CD4-positive, alpha-beta T cell treated with Interleukin-4 for 4 hours (primary cell): ENCODE measurements at regions not wholly inside any gene's neighbourhood (a gene's known extent, or its start where the extent isn't known, plus 50 kb on each side); places are given as distances from the start of the nearest gene placed in this dataset.

Experiments
- DNase-seq: peaks from one replicate; pipeline ENCODE4 v3.0.0-alpha.2; 2020

DNA sequence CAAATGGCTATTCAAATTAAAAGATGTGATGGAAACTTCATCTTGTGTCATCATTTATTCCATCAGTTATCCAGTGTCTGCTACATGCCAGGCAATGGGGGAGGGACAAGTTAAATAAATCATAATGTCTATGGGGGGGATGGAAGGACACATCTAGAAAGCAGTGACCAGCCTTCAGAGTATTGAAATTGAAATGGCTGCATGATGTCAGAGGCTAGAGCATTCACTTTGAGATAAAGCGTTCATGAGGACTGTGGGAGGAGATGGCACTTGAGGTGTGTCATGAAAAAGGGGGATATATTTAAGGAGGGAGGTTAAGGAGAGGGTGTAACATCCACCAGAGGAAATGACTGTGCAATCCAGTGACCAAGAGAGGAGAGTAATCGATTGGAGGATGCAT is 50.6 kb downstream of the SLIT2 start:
- DNase-seq: no peak

DNA sequence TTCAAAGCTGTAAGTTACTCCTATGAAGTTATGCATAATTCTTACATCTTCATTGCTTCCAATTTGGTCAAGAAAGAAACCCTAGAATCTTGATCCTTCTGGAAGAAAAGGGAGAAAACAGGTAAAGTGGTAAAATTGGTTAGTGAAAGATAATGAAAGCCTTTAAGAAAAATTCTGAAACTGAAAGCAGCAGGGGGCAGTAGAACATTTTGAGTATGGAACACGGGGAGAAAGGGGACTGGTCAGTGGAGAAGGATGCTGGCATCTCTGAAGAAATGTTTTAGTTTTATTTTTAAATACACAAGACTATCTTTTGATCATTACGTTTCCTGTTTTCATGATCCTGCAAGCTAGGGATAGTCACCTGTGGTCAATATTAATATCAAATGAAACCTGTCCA is 54.3 kb downstream of the SLIT2 start:
- no peak for DNase-seq

DNA sequence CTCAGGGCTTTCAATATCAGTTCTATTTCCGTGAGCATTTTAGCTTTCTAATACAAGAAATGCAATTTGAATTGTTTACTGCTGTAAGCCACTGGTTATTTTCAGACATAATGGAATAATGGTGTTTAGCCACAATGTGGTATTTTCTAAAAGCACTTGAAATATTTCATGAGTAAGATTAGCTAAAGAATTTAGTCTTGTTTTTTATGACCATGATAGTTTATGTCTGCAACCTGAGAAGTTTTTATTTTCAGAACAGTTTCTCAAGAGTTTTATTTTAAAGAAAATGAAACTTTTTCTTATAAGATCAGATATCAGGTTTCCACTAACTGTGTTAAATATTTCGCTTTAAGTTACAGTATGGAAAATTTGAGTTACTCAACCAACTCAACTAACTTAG is 60.2 kb downstream of the SLIT2 start:
- DNase-seq: no peak

DNA sequence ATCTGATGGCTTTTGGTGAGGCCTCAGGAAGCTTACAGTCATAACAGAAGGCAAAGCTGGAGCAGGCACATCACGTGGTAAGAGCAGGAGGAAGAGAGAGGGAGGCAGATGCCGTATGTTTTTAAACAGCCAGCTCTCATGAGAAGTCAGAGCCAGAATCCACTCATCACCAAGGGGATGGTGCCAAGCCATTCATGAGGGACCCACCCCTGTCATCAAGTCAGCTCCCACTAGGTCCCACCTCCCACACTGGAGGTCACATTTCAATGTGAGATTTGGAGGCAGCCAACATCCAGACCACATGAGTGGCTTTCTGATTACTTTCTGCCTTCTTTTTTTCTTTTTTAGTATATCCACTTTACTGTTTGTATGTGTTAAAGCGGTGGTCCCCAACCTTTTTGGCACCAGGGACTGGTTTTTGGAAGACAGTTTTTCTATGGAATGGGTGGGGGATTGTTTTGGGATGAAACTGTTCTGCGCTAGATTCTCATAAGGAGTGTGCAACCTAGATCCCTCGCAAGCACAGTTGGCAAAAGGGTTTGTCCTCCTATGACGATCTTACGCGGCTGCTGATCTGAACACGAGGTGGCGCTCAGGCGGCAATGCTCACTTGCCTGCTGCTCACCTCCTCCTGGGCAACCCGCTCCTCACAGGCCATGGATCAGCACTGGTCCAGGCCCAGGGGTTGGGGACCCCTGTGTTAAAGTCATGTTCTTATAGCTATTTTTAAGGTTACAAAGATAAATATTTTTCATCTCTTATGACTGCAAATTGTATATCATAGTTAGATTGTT is 61.7 kb downstream of the SLIT2 start:
- no peak for DNase-seq

DNA sequence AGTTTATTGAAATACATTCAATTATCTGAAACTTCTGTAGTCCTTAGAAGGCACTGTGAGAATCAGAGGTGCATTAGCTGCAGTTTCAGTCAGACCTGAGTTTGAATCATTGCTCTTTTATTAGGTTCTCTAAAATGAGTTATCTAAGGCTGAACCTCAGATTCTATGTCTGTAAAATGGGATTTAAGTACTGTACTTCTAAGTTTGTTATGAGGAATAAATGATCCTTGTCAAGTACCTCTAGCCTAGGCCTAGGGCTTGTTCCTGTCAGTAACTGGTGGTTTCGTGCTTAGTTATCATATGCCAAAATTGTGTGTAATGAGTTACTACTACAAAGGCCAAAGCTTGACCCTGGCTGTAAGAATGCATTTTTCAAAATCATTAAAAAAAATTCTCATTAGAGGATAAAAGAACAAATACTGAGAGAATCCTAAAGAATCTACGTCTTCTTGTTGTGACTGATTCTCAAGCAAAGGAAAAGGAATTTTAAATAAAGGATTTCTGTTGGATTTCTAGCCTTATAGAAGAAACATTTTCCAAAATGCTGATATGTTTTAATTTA is 65.8 kb downstream of the SLIT2 start:
- DNase-seq: no peak

DNA sequence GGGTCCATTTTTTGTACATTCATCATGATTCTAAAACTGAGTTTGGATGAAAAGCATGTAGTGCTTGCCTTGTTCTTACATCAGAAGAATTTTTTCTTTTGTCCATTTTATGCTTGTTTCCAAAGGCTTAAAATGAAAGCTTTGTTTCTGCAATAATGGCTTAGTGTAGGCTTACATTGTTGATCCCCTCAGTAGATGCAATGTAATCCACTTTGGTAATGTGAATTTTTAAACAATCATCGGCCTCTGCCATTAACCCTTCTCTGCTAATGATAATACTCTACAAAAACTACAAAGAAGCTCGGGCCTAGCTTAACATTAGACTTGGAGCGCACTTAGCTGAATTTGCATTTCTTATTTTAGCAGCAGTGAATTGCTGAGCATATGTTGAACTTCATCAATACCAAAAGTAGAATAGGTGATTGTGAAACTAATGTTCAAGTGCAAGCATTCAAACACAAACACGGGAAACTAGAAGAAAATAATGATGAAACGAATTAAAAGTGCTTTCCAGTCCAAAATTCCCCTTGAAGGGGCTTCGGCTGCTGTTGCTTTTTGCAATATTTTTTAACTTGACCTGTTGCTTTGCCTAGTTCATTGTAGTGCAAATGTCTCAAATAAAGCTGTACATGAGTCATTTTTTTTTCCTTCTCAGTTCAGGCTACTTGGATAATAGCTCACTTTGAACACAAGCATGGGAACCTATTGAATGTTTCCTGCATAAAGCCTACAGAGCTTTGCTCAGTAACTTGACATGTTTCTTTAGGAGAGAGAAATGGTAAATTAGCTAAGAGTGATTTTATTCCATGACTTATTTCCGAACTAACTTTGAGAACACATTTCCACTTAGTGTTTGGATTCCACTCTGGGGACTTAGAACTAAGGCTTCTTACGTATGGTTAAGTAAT is 66.5 kb downstream of the SLIT2 start:
- no peak for DNase-seq

DNA sequence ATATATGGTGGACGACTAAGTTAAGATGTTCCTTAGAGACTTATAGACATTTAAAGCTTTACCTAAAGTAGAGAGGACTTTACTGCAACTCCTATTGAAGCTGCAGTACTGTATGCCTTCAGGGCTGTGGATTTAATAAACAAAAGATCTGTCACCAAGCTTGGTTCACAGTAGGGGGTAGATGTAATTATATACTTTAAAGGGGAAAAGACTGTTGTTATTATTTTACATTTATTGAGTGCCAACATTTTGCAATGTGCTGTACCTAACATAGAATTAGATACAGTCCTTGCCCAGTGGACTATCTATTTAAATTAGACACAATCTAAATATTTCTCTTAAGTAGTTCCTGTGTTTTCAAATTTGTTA is 67.2 kb downstream of the SLIT2 start:
- DNase-seq: no peak

DNA sequence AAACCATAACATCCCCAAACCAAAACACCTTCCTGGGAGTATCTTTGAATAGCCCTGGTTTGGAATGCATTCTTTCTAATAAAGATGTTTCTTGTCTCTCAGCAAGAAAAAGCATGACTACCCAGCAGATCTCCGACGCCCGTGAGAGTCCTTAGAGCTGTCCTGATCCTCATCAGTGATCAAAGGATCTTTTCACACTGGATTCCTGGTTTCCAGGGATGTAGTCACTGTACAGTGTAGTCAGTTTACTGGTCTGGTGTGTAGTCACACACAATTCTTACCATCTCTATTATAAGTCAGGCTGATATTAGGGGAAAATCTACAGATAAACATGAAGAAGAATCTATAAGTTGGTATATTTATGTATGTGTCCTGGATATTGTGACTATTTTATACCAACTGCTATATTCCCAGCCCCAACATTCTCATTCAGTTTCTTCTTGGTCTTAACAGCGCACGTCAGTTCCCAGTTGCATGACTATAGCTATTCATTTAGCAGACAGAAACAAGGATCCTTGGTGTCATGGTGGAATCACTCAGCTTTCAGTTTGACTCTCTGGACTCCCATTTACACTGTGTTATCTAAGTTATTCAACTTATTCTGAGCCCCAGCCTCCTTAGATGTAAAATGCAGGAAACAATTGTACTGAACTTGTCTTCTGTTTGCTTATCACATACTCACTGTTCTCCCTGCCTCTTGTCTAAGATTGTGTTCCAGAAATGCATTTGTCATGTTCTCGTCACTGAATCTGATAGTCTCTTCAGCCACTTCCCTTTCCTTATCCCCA is 68.3 kb downstream of the SLIT2 start:
- no peak for DNase-seq

DNA sequence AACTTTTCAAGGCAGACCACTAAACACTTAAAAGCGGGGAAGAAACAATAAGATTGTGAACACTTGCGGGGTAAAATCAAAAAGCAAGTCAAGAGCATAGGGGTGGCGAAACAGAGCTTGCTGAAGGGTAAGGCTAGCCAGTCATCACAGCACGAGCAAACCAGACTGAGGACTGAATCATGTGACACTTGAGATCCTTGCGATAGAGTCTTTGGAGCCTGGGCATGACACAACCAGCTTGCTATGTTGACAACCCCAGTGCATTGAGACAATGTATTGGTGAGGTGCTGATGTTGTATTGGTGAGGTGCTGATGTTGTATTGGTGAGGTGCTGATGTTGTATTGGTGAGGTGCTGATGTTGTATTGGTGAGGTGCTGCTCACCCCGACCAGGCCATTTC is 72.3 kb downstream of the SLIT2 start:
- no peak for DNase-seq

DNA sequence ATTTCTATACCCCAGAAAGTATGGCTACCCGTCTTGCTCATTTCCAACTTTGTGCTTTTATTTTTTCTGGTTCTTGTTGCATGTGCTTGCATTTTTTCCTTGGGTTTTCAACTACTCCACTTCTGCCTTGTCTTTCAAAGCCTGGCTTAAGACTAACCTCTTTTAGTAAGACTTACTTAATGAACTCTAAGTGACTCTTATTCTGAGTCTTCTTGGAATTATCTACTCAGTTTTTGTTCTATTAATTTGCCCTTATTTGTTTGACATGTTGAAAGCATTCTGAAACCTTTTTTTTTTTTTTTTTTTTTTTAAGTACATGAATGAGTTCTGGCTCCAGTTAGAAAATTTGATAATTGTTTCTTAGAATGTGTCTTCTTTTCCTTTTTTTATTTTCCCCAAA is 74.8 kb downstream of the SLIT2 start:
- no peak for DNase-seq

DNA sequence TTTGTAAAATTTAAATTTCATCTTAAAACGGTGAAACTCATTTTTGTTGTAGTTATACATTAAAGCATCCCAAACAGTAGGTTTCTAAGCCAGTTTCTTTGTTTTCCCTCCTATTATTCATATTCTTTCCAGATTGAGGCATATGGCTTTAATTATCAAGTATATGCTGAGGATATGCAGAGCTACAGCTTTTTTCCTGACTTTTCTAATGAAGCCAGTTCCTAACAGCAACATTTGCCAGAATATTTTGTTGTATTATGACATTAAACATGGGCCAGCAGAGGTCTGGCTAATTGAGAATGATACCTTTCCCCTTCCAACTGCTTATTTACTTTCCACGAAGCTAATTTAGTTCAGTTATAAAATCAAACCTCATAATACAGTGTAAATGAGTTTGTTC is 75.3 kb downstream of the SLIT2 start:
- no peak for DNase-seq

DNA sequence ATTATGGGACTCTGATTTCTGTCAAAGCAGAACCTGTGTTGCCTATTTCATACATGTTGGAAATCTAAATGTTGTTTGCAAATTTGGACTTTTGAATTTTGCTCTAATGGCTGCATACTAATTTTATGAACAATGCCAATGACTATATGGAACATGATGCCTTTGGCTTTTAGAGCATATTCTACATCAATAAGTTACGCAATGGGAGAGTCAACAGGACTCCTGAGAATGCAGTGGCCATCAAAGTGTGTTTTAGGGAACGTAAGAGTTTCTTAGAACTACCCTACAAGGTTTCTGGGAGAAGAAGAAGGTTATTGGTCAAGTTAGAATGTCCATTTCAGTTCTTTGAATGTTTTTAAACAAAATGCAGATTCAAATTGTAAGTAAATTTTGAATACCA is 76.1 kb downstream of the SLIT2 start:
- DNase-seq: no peak

DNA sequence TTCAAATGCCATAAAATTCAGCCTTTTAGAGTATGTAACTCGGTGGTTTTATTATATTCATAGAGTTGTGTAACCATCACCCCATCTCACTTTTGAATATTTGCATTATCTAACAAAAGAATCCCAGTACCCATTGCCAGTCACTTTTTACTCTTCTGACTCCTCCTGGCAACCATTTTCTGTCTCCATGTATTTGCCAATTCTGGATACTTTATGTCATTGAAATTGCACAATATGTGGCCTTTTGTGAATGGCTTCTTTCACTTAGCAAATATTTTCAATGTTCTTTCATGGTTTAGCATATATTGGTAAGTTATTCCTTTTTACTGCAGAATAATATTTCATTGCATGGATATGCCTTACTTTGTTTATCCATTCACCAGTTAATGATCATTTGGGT is 79.9 kb downstream of the SLIT2 start:
- DNase-seq: no peak

DNA sequence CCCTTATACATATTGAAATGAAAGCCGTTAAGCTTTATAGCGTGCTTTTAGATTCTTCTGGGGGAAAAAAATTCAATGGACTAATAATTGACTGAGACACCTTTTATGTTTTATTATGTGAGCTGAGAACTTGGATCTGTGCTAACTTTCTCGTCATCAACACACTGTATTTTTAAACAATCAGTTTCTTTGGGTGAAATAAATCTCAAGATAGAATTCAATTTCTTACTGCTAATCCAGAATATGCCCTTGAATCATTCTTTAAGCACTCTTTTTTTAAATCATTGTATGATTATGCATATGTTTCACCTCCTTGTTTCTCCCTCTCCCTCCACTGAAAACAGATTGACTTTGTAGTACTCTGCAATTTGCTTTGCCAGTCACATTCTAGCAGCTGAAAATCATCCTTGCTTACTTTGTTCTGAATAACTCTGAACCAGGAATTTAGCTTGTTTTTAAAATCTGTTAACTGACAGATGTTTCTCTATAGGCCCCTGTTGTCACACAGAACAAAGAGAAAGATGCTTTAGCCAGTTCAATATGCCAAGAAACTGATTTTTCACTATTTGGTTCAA is 81.5 kb downstream of the SLIT2 start:
- DNase-seq: no peak

DNA sequence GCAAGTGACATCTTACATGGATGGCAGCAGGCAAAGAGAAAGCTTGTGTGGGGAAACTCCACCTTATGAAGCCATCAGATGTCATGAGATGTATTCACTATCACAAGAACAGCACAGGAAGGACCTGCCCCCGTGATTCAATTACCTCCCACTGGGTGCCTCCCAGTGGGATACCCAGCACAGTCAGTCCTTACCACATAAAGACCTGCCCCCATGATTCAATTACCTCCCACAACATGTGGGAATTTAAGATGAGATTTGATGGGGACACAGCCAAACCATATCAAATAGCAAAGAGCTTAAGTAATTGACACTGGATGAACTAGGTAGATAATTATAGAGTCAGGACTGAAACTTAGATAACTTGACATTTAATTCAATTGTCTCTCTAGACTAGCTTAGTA is 85.6 kb downstream of the SLIT2 start:
- DNase-seq: no peak

DNA sequence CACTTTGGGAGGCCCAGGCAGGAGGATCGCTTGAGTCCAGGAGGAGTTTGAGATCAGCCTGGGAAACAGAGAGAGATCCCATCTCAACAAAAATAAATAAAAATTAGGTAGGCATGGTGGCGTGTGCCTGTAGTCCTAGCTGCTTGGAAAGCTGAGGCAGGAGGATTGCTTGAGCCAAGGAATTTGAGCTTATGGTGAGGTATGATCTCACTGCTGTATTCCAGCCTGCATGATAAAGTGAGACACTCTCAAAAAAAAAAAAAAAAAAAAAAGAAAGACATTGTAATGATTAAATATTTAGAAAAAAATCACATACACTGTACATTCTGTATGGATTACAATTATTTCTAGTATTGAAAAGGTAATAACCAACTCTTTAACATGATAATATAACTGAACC is 87.1 kb downstream of the SLIT2 start:
- DNase-seq: no peak

DNA sequence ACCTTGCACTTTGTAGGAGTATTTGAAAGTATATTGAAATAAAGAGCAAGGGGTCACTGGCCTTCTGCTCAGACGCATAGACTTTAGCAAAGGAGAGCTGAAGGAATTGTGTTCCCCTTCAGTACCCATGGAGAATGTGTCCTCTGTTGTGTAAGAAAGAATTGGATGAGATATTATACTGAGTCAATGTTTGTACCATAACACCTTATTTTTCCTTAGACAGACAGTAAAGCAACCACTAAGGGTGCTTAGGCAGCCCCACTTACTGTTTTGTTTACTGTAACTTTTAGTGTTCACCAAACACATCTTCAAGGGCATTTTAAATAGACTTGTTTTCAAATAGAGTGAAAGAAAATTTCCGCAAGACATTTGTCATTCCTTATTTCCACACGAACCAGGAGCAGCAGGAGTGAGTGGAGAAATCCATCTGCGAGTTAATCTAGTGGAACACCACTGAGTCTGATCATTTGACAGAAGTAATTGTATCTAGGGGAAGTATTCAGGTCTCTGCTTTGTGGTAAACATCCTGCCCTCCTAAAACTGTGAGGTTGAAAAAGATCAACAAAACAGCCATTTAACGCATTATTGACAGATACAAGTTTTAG is 89.5 kb downstream of the SLIT2 start:
- no peak for DNase-seq

DNA sequence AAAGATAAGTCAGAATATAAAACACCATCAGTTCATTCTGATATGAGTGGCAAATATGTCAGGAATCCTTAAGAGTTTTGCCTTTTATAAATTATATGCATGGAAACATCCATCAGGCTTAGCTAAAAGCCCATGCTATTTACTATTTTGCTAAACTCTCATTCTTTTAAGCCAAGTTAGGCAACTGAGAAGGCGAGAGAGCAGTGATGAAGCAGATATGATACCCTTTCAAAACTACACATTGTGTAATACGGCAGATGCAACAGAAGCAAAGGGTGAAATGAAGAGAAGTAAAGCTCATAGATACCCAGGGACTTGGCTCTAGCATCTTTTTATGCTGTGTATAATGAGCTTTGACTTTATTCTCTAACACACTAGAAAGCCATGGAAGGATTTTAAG is 95.8 kb downstream of the SLIT2 start:
- no peak for DNase-seq

DNA sequence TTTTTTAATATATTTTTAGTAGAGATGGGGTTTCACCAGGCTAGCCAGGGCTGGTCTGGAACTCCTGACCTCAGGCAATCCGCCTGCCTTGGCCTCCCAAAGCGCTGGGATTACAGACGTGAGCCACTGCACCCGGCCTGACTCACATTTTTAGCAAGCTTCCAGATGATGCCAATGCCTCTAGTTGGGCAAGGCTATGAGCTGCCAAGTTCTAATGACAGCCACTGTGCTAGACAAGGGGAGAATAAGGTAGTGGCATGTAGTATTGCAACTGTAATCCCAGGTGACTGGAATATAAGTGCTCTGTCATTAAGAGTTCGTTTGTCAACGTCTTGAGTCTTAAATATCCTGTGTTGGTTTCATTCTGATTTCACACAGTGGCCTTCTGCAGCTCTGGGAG is 96.7 kb downstream of the SLIT2 start:
- no peak for DNase-seq

DNA sequence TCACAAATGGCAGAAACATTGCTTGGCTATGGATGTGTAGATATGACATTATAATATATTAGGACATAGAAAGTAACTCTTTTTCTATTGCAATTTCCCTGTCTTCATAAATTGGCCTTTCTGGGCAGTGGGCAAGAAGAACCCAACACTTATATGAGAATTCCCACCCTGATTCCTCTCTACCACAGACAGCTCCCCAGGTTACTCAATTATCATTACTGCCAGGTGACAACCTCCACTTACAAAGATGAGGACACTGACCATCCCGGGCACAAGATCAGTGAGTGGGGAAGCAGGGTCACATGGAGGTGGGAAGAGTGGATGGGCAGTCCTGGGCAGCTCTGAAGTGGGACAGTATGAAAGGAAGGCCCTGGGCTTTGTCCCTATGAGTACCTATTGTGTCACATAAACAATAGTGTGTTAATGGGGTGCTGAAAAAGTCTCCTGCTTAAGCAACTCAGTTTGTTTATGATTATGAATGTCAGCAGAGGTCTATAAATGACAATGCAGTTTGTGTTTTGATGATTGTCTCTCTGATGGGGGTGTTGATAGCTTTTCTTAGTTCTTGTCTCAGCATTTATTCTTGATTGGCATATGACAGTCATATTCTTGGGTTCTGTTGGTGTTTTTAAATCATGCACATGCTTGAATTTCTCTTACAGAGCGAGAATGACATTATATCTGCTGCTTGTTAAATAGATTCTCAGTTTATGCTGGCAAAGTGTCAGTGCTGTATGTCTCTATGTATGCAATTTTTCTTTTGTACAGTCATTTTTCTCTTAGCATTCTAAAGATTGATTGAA is 99.9 kb downstream of the SLIT2 start:
- no peak for DNase-seq

DNA sequence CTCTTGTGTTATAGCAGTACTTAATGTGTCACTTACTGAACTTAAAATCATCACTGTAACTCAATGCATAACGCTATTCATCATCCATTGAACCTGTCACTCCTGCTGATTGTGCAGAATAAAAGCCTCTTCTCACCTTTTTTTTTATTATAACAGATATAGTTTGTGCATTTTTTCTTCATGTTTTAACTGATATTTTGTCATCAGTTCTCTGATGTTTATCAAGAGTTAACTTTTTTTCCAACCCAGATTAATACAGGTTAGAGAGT is 100.4 kb downstream of the SLIT2 start:
- DNase-seq: no peak

DNA sequence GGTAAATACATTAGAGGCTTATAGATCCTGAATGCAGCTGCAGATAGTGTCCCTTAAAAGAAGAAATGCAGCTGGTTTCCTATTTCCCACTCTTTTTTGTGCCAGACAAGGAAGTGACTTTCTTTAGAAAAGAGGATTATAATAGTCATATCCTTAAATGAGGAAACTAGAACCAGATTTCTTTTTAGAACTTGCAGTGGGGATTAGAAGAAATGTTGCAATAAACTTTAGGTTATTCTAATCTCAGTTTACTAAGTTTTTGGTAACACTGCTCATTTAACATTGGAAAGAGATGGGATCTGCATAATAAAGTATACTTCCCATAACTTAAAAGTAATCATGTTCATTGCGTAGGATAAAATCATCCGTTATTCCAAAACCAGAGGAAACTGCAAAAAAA is 101.9 kb downstream of the SLIT2 start:
- no peak for DNase-seq
